H1 (cell line): ENCODE measurements at regions not wholly inside any gene's neighbourhood (a gene's known extent, or its start where the extent isn't known, plus 50 kb on each side); places are given as distances from the start of the nearest gene placed in this dataset.

Experiments used
- CTCF ChIA-PET: fragments of 300-600 bp; sonication (Branson Sonifier 250); formaldehyde crosslinking; loops from one replicate; lab custom pipeline; 2021; ENCODE audit not compliant: partially characterized antibody; lab: Charles Lee
- POLR2A ChIA-PET: fragments of 300-600 bp; sonication (Branson Sonifier 250); formaldehyde crosslinking; loops from one replicate; lab custom pipeline; 2021; ENCODE audit warnings: inconsistent platforms; ENCODE audit not compliant: partially characterized antibody; lab: Charles Lee
- DNase-seq, 2 experiments: peaks; one replicate each; pipeline versions ENCODE4 v3.0.0 to v3.0.0-alpha.2; 2010 to 2022; ENCODE audit warnings: low spot score in 2 of 2, low read depth in 1 of 2, mixed read lengths in 1 of 2
- FAIRE-seq: peaks from 2 replicates; lab custom pipeline; 2011; peaks lifted over from hg19 to GRCh38; lab: Jason Lieb, UNC
- H2AFZ ChIP-seq: 2 replicates; pipeline ENCODE4 v1.8.1; 2012; ENCODE audit warnings: low read length, inconsistent platforms
- H2AK5ac ChIP-seq: 2 replicates; pipeline ENCODE4 v1.6.1; 2013; ENCODE audit warnings: low read depth, low read length
- H2BK120ac ChIP-seq: replicated peaks from 2 replicates; pipeline ENCODE3; 2013; ENCODE audit warnings: low read depth, low read length, inconsistent platforms
- H2BK12ac ChIP-seq: 2 replicates; pipeline ENCODE4 v1.6.1; 2013; ENCODE audit warnings: low read depth, low read length
- H2BK15ac ChIP-seq: 2 replicates; pipeline ENCODE4 v1.6.1; 2013; ENCODE audit warnings: low read length
- H2BK20ac ChIP-seq: 2 replicates; pipeline ENCODE4 v1.6.1; 2013; ENCODE audit warnings: low read length
- H2BK5ac ChIP-seq: 2 replicates; pipeline ENCODE4 v1.6.1; 2013; ENCODE audit warnings: low read depth, low read length
- H3K14ac ChIP-seq: 2 replicates; pipeline ENCODE4 v1.6.1; 2013; ENCODE audit warnings: inconsistent platforms; ENCODE audit not compliant: insufficient read length
- H3K18ac ChIP-seq: 2 replicates; pipeline ENCODE4 v1.6.1; 2013; ENCODE audit warnings: low read length; ENCODE audit errors: extremely low read depth
- H3K23ac ChIP-seq: 2 replicates; pipeline ENCODE4 v1.6.1; 2013; ENCODE audit warnings: inconsistent platforms; ENCODE audit not compliant: insufficient read length
- H3K23me2 ChIP-seq: 2 replicates; pipeline ENCODE4 v1.6.1; 2013; ENCODE audit warnings: low read depth, low read length
- H3K27ac ChIP-seq: 2 replicates; pipeline ENCODE4 v1.6.1; 2011; ENCODE audit warnings: low read depth, low read length, inconsistent platforms
- H3K27me3 ChIP-seq, 4 experiments: replicated peaks in 1 of 4; 1 replicate in 1 of 4; 2 replicates in 3 of 4; pipeline versions ENCODE4 v1.6.1 to v1.8.1; 2011 to 2013; ENCODE audit warnings: low read length in 3 of 4, mild to moderate bottlenecking in 3 of 4, inconsistent platforms in 2 of 4, mixed read lengths in 2 of 4, moderate library complexity in 1 of 4; ENCODE audit not compliant: control insufficient read depth in 3 of 4, insufficient read depth in 3 of 4; ENCODE audit errors: extremely low read depth in 1 of 4
- H3K36me3 ChIP-seq, 4 experiments: 2 replicates each; pipeline versions ENCODE4 v1.6.1 to v1.8.1; 2011 to 2013; ENCODE audit warnings: mild to moderate bottlenecking in 4 of 4, low read length in 3 of 4, moderate library complexity in 2 of 4, control low read depth in 1 of 4, inconsistent platforms in 1 of 4; ENCODE audit not compliant: insufficient read depth in 4 of 4, control insufficient read depth in 2 of 4
- H3K4ac ChIP-seq: replicated peaks from 2 replicates; pipeline ENCODE3; 2013; ENCODE audit warnings: low read length, low read depth, mixed read lengths, inconsistent platforms; ENCODE audit not compliant: insufficient read length
- H3K4me1 ChIP-seq, 4 experiments: replicated peaks in 1 of 4; 1 replicate in 1 of 4; 2 replicates in 3 of 4; pipeline versions ENCODE4 v1.6.1 to v1.8.1; 2011 to 2013; ENCODE audit warnings: low read length in 3 of 4, inconsistent platforms in 2 of 4, mixed read lengths in 1 of 4; ENCODE audit not compliant: insufficient read depth in 4 of 4, control insufficient read depth in 3 of 4
- H3K4me2 ChIP-seq, 2 experiments: 2 replicates each; pipeline versions ENCODE4 v1.6.1 to v1.8.1; 2011 to 2013; ENCODE audit warnings: low read depth in 2 of 2, low read length in 2 of 2, control low read depth in 1 of 2, inconsistent platforms in 1 of 2, mild to moderate bottlenecking in 1 of 2; ENCODE audit not compliant: insufficient read depth in 1 of 2
- H3K4me3 ChIP-seq, 4 experiments: fragments of 200-600, 300-600 bp in 1 of 4; sonication (generic), shearing (Covaris generic), sonication (Bioruptor Twin) in 1 of 4; 2 replicates each; pipeline versions ENCODE4 v1.5.1 to v1.8.1; 2011 to 2016; ENCODE audit warnings: low read length in 4 of 4, low read depth in 3 of 4, control low read depth in 2 of 4, inconsistent platforms in 2 of 4, mild to moderate bottlenecking in 2 of 4, mixed read lengths in 1 of 4, moderate library complexity in 1 of 4; ENCODE audit not compliant: insufficient read depth in 2 of 4; ENCODE audit errors: extremely low read depth in 1 of 4
- H3K56ac ChIP-seq: replicated peaks from 2 replicates; pipeline ENCODE3; 2013; ENCODE audit warnings: low read depth, mild to moderate bottlenecking, mixed read lengths, low read length, inconsistent platforms; ENCODE audit not compliant: insufficient read length
- H3K79me1 ChIP-seq: 2 replicates; pipeline ENCODE4 v1.6.1; 2013; ENCODE audit warnings: low read depth, low read length, control low read depth
- H3K79me2 ChIP-seq, 2 experiments: 2 replicates each; pipeline versions ENCODE4 v1.6.1 to v1.8.1; 2012 to 2013; ENCODE audit warnings: low read length in 2 of 2, mild to moderate bottlenecking in 2 of 2, inconsistent platforms in 1 of 2; ENCODE audit not compliant: insufficient read depth in 2 of 2, control insufficient read depth in 1 of 2
- H3K9ac ChIP-seq, 4 experiments: replicated peaks in 1 of 4; 1 replicate in 1 of 4; 2 replicates in 3 of 4; pipeline versions ENCODE4 v1.6.1 to v1.8.1; 2011 to 2013; ENCODE audit warnings: low read depth in 3 of 4, low read length in 3 of 4, control low read depth in 2 of 4, mild to moderate bottlenecking in 2 of 4, moderate library complexity in 2 of 4, inconsistent platforms in 1 of 4; ENCODE audit errors: extremely low read depth in 1 of 4
- H3K9me3 ChIP-seq, 2 experiments: 2 replicates each; pipeline versions ENCODE4 v1.6.1 to v1.8.1; 2012 to 2013; ENCODE audit warnings: mild to moderate bottlenecking in 2 of 2, moderate library complexity in 2 of 2, control low read depth in 1 of 2, inconsistent platforms in 1 of 2, low read depth in 1 of 2, low read length in 1 of 2, mixed read lengths in 1 of 2; ENCODE audit not compliant: insufficient read depth in 2 of 2
- H4K20me1 ChIP-seq, 2 experiments: replicated peaks in 1 of 2; 2 replicates each; pipeline versions ENCODE3 to v1.8.1; 2011 to 2013; ENCODE audit warnings: inconsistent platforms in 2 of 2, low read length in 2 of 2, mild to moderate bottlenecking in 1 of 2; ENCODE audit not compliant: insufficient read depth in 2 of 2, control insufficient read depth in 1 of 2
- H4K5ac ChIP-seq: 2 replicates; pipeline ENCODE4 v1.6.1; 2013; ENCODE audit warnings: low read length, low read depth, mixed read lengths, inconsistent platforms; ENCODE audit not compliant: insufficient read length
- H4K8ac ChIP-seq: 2 replicates; pipeline ENCODE4 v1.8.0; 2013; ENCODE audit warnings: mild to moderate bottlenecking, moderate library complexity, low read length, inconsistent platforms; ENCODE audit not compliant: insufficient read depth; ENCODE audit errors: extremely low read depth
- H4K91ac ChIP-seq: replicated peaks from 2 replicates; pipeline ENCODE3; 2013; ENCODE audit warnings: low read length, mixed read lengths, inconsistent platforms; ENCODE audit not compliant: insufficient read length
- BRCA1 ChIP-seq: IDR thresholded peaks from 2 replicates; pipeline ENCODE4 v1.6.1; 2012; ENCODE audit warnings: low read depth, low read length, improper control_type of control experiment
- CEBPB ChIP-seq: IDR thresholded peaks from 2 replicates; pipeline ENCODE4 v1.6.1; 2012; ENCODE audit warnings: low read depth, low read length
- CREB1 ChIP-seq: IDR thresholded peaks from 2 replicates; pipeline ENCODE4 v1.6.1; 2012; ENCODE audit warnings: inconsistent platforms
- HDAC2 ChIP-seq, 2 experiments: fragments of 300-600 bp in 1 of 2; sonication (generic) in 1 of 2; IDR thresholded peaks; 2 replicates each; pipeline ENCODE4 v1.6.1; 2011 to 2012; ENCODE audit warnings: low read depth in 2 of 2, low read length in 2 of 2, mild to moderate bottlenecking in 2 of 2, moderate library complexity in 2 of 2, borderline replicate concordance in 1 of 2, inconsistent platforms in 1 of 2
- MAFK ChIP-seq: IDR thresholded peaks from 2 replicates; pipeline ENCODE4 v1.6.1; 2012; ENCODE audit warnings: low read depth, mild to moderate bottlenecking, improper control_type of control experiment, low read length
- NRF1 ChIP-seq: IDR thresholded peaks from 2 replicates; pipeline ENCODE4 v1.6.1; 2011; ENCODE audit warnings: mild to moderate bottlenecking, low read depth, low read length, improper control_type of control experiment
- POLR2AphosphoS5 ChIP-seq: IDR thresholded peaks from 2 replicates; pipeline ENCODE4 v1.6.1; 2011; ENCODE audit warnings: low read depth, low read length
- POU5F1 ChIP-seq: IDR thresholded peaks from 2 replicates; pipeline ENCODE4 v1.6.1; 2011; ENCODE audit warnings: low read depth, mild to moderate bottlenecking, low read length, moderate library complexity
- SAP30 ChIP-seq: fragments of 300-600 bp; sonication (generic); IDR thresholded peaks from 2 replicates; pipeline ENCODE4 v1.7.1; 2012; ENCODE audit warnings: low read length, moderate library complexity, mild to moderate bottlenecking, inconsistent platforms; ENCODE audit not compliant: insufficient read depth, insufficient replicate concordance
- SIRT6 ChIP-seq: IDR thresholded peaks from one replicate; pipeline ENCODE4 v1.7.1; 2012; ENCODE audit warnings: low read length, inconsistent platforms
- SRF ChIP-seq: IDR thresholded peaks from 2 replicates; pipeline ENCODE4 v1.6.1; 2011; ENCODE audit warnings: mild to moderate bottlenecking, low read depth, low read length, moderate library complexity
- TAF7 ChIP-seq: optimal IDR thresholded peaks from 2 replicates; pipeline ENCODE3; 2011; ENCODE audit warnings: low read depth, mild to moderate bottlenecking, inconsistent platforms, low read length, moderate library complexity, borderline replicate concordance
- ZNF274 ChIP-seq: IDR thresholded peaks from 2 replicates; pipeline ENCODE4 v1.7.0; 2012; ENCODE audit warnings: low read length, borderline replicate concordance; ENCODE audit errors: extremely low read depth
- WGBS, 2 experiments: shearing (Covaris generic) in 1 of 2; methylation state at CpG; one replicate each; pipeline versions ENCODE4 v1.1.6 to v1.1.7; 2013 to 2015; ENCODE audit warnings: low lambda C conversion rate in 2 of 2, mixed read lengths in 2 of 2, inconsistent platforms in 1 of 2, low coverage in 1 of 2, missing lambda C conversion rate in 1 of 2; ENCODE audit not compliant: insufficient replicate concordance in 2 of 2, insufficient coverage in 1 of 2, insufficient read length in 1 of 2; ENCODE audit errors: extremely low coverage in 1 of 2, missing lambda C conversion rate in 1 of 2; 5-methylcytosine and 5-hydroxymethylcytosine counted together
- TF ChIP-seq, protein P1 (sequence below): IDR thresholded peaks from 2 replicates; pipeline ENCODE4 v1.6.1; 2011; ENCODE audit warnings: low read depth, mild to moderate bottlenecking, low read length; ENCODE audit not compliant: insufficient read depth

DNA sequence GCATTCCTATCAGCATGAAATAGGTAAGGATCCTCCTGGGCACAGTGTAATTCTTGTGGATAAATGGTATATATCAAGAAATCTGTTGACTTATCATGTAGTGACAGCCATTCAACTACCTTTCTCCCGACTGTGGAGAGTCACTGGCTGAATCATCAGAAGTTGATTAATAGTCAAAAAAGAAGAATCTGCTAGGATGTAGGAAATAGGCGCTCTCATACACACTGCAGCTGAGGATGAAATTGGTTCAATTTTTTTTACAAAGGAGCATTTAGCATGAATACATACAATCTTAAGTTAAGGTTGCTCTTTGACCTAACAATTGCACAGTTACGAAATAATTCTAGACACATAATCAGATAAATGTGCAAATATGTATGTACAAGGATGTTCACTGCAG, 486.8 kb downstream of the ADGRL2 start:
- no peak overlapping the region for H3K4me3 ChIP-seq
- no peak for FAIRE-seq
- no peak for DNase-seq

More for the DNA sequence above, 486.8 kb downstream of the ADGRL2 start:
- Histone ChIP-seq H3K18ac (no peak overlapping the region), H3K9ac (no peak overlapping the region), H3K9me3 (no peaks in the 10 kb centered on the region), H3K4me1 (no peaks in the 10 kb centered on the region), H2BK15ac (no peak overlapping the region), H3K27me3 (no peaks in the 10 kb centered on the region), H3K79me1 (no peaks in the 10 kb centered on the region), H3K23ac (no peak overlapping the region), H2BK5ac (no peak overlapping the region), H3K79me2 (no peaks in the 10 kb centered on the region), H2BK120ac (no peak overlapping the region), H2AK5ac (no peak overlapping the region), H3K23me2 (no peaks in the 10 kb centered on the region), H4K8ac (no peak overlapping the region), H3K56ac (no peak overlapping the region), H3K14ac (no peak overlapping the region), H2BK20ac (no peak overlapping the region), H3K27ac (no peak overlapping the region), H2BK12ac (no peak overlapping the region), H3K4me2 (no peak overlapping the region), H3K36me3 (no peaks in the 10 kb centered on the region), H4K91ac (no peak overlapping the region), H3K4ac (no peak overlapping the region), H4K20me1 (no peaks in the 10 kb centered on the region), H4K5ac (no peak overlapping the region), H2AFZ (no peak overlapping the region)
- no peak for TF ChIP-seq SIRT6
- no peak for TF ChIP-seq TAF7
- no peak for TF ChIP-seq SRF
- no peak for TF ChIP-seq BRCA1
- TF ChIP-seq POLR2AphosphoS5, result no peak
- no peak for TF ChIP-seq MAFK
- no peak for TF ChIP-seq CREB1
- no peak for TF ChIP-seq NRF1
- no peak for TF ChIP-seq ZNF274
- TF ChIP-seq, protein P1, sequence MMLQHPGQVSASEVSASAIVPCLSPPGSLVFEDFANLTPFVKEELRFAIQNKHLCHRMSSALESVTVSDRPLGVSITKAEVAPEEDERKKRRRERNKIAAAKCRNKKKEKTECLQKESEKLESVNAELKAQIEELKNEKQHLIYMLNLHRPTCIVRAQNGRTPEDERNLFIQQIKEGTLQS, result no peak
- no peak for TF ChIP-seq POU5F1
- no peak for TF ChIP-seq SAP30
- TF ChIP-seq CEBPB, result no peak
- TF ChIP-seq HDAC2 (IDR thresholded peaks at IDR 0.05; ENCODE audit: borderline replicate concordance in 1 of 2, low read depth in 2 of 2, low read length in 2 of 2), result no peak
- POLR2A ChIA-PET, result no interaction called here
- 86% methylated on average over 3 of the region's 3 CpGs; no CpG with 5 or more reads in 1 of the 2 experiments for WGBS, 2 experiments
- CTCF ChIA-PET, result no interaction called here
